ENCODE measurements at regions not wholly inside any gene's neighbourhood (a gene's known extent, or its start where the extent isn't known, plus 50 kb on each side); places are given as distances from the start of the nearest gene placed in this dataset.

DNA sequence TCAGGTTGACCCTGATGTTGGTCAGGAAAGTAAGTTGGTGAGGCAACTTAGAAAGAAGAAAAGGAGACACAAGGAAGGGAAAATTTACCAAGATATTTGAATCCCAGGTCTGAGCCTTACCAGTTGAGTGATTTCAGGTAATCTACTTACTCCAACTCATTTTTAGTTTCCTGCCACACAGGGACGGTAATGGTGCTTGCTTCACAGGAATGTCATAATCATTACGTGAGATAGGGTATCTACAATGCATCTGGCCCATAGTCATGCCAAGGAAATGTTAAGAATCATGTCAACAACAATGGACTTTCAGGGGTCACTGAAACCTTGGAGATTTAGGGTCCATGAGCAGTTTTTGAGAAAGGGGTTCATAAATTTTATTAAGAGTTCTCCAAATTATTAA is 195.4 kb upstream of the HHIP start:
- TF ChIP-seq, protein P1, sequence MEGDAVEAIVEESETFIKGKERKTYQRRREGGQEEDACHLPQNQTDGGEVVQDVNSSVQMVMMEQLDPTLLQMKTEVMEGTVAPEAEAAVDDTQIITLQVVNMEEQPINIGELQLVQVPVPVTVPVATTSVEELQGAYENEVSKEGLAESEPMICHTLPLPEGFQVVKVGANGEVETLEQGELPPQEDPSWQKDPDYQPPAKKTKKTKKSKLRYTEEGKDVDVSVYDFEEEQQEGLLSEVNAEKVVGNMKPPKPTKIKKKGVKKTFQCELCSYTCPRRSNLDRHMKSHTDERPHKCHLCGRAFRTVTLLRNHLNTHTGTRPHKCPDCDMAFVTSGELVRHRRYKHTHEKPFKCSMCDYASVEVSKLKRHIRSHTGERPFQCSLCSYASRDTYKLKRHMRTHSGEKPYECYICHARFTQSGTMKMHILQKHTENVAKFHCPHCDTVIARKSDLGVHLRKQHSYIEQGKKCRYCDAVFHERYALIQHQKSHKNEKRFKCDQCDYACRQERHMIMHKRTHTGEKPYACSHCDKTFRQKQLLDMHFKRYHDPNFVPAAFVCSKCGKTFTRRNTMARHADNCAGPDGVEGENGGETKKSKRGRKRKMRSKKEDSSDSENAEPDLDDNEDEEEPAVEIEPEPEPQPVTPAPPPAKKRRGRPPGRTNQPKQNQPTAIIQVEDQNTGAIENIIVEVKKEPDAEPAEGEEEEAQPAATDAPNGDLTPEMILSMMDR (IDR thresholded peaks at IDR 0.05) = no peak
- no peak for TF ChIP-seq POLR2A (IDR thresholded peaks at IDR 0.05)

All from upper lobe of left lung (tissue), 4 donors.